Activated CD4-positive, alpha-beta T cell treated with anti-CD3 and anti-CD28 coated beads, Interleukin-2, amount 10 ng/mL, durations not matched to agents 7 days and 5 days (primary cell): ENCODE measurements at regions not wholly inside any gene's neighbourhood (a gene's known extent, or its start where the extent isn't known, plus 50 kb on each side); places are given as distances from the start of the nearest gene placed in this dataset.

Source experiments
- CTCF ChIA-PET: fragments of 350-600 bp; sonication (Branson Sonifier 250); formaldehyde crosslinking; loops from one replicate; lab custom pipeline; 2021; ENCODE audit warnings: antibody characterized with exemption; lab: Charles Lee
- POLR2A ChIA-PET: fragments of 350-600 bp; sonication (Branson Sonifier 250); formaldehyde crosslinking; loops from one replicate; lab custom pipeline; 2021; ENCODE audit warnings: antibody characterized with exemption; lab: Charles Lee
- DNase-seq: peaks from one replicate; pipeline ENCODE4 v3.0.0-alpha.2; 2020
- H3K27ac Mint-ChIP-seq: one replicate; pipeline ENCODE4 v1.8.0; 2021; ENCODE audit warnings: mild to moderate bottlenecking, moderate library complexity, mixed read lengths
- H3K27me3 Mint-ChIP-seq: one replicate; pipeline ENCODE4 v1.8.0; 2021; ENCODE audit warnings: mixed read lengths
- H3K36me3 Mint-ChIP-seq: one replicate; pipeline ENCODE4 v1.8.0; 2021; ENCODE audit warnings: low read depth, mixed read lengths
- H3K4me1 Mint-ChIP-seq: one replicate; pipeline ENCODE4 v1.8.0; 2021; ENCODE audit warnings: mixed read lengths
- H3K4me3 Mint-ChIP-seq: one replicate; pipeline ENCODE4 v1.8.0; 2021; ENCODE audit warnings: mild to moderate bottlenecking, moderate library complexity, mixed read lengths
- H3K9me3 Mint-ChIP-seq: one replicate; pipeline ENCODE4 v1.8.0; 2021; ENCODE audit warnings: mixed read lengths

DNA sequence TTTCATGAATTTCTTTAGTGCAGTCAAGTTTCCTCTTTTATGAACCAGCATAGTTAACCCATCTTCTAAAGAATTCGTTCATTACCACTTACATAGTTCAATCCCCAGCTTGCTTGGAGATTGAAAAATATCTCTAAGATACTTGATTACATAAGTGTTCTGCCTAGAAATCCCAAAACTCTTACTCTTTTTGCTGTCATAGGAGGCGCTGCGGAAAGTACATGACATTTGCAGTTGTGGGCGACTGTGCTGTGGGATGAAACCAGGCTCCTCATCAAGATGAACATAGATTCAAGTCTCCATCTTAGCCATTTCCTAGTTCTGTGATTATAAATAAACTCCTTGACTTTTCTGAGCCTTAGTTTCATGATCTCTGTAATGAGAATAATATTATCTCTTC is 107.1 kb upstream of the SORBS2 start:
- ChIA-PET CTCF (no interaction called here), POLR2A (no interaction called here)
- no peak overlapping the region for H3K27ac Mint-ChIP-seq
- no peak overlapping the region for H3K4me3 Mint-ChIP-seq
- H3K4me1 Mint-ChIP-seq = no peaks in the 10 kb centered on the region
- no peak for DNase-seq
- no peaks in the 10 kb centered on the region for H3K36me3 Mint-ChIP-seq
- no peaks in the 10 kb centered on the region for H3K27me3 Mint-ChIP-seq
- no peaks in the 10 kb centered on the region for H3K9me3 Mint-ChIP-seq

- H3K4me3 Mint-ChIP-seq = no peak overlapping the region
- CTCF ChIA-PET = no interaction called here
- DNase-seq = no peak
- no peaks in the 10 kb centered on the region for H3K27me3 Mint-ChIP-seq
- no peak overlapping the region for H3K27ac Mint-ChIP-seq
- POLR2A ChIA-PET = no interaction called here
- no peaks in the 10 kb centered on the region for H3K4me1 Mint-ChIP-seq
- no peaks in the 10 kb centered on the region for H3K36me3 Mint-ChIP-seq
- H3K9me3 Mint-ChIP-seq = no peaks in the 10 kb centered on the region
These were observed 108.2 kb upstream of the SORBS2 start for GRCh38 chr4:185920171-185920570.

GRCh38 chr4:185920691-185921260 is 108.8 kb upstream of the SORBS2 start:
- H3K9me3 Mint-ChIP-seq = no peaks in the 10 kb centered on the region
- no peak overlapping the region for H3K27ac Mint-ChIP-seq
- H3K4me1 Mint-ChIP-seq = no peaks in the 10 kb centered on the region
- ChIA-PET CTCF (no interaction called here), POLR2A (no interaction called here)
- no peaks in the 10 kb centered on the region for H3K36me3 Mint-ChIP-seq
- H3K27me3 Mint-ChIP-seq = no peaks in the 10 kb centered on the region
- H3K4me3 Mint-ChIP-seq = no peak overlapping the region
- DNase-seq = no peak

- Mint-ChIP-seq H3K4me3 (no peak overlapping the region), H3K9me3 (no peaks in the 10 kb centered on the region), H3K36me3 (no peaks in the 10 kb centered on the region), H3K27ac (no peak overlapping the region), H3K4me1 (no peaks in the 10 kb centered on the region), H3K27me3 (no peaks in the 10 kb centered on the region)
- DNase-seq = no peak
- ChIA-PET POLR2A (no interaction called here), CTCF (interaction anchor here (1.5 kb wide), 1 partner anchor 48 kb away, joined by 4 read pairs; no protein-coding TSS in a partner anchor)
These were observed 109.9 kb upstream of the SORBS2 start for GRCh38 chr4:185921583-185922555.

- no peaks in the 10 kb centered on the region for H3K36me3 Mint-ChIP-seq
These were observed 112.6 kb upstream of the SORBS2 start for GRCh38 chr4:185924458-185925044.

DNA sequence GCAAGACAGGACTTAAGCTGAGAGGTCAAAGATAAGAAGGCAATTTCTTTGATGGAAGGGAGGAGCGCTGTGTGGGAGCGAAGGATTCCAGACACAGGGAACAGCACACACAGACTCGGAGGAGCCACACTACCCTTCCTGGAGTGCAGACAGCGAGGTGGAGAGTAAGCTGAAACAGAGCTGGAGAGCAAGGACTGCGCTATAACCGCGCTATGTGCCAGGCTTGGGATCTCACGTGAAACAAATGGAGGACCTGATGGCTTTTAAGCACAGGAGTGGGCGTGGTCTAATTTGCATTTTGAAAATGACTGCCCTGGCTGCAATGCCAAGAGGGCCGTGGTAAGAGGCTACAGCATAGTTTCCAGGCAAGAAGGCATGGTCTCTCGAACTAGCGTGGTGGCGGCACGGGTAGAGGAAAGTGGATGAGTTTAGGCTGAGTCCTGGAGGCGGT is 113.9 kb upstream of the SORBS2 start:
- Mint-ChIP-seq H3K4me3 (no peak overlapping the region), H3K27ac (no peak overlapping the region), H3K27me3 (no peaks in the 10 kb centered on the region), H3K9me3 (no peaks in the 10 kb centered on the region), H3K4me1 (no peaks in the 10 kb centered on the region), H3K36me3 (no peaks in the 10 kb centered on the region)
- DNase-seq = no peak
- POLR2A ChIA-PET = no interaction called here
- CTCF ChIA-PET = no interaction called here

More at GRCh38 chr4:185924458-185925044, 112.6 kb upstream of the SORBS2 start:
- CTCF ChIA-PET = no interaction called here
- Mint-ChIP-seq H3K4me3 (no peak overlapping the region), H3K27me3 (no peaks in the 10 kb centered on the region), H3K4me1 (no peaks in the 10 kb centered on the region), H3K27ac (no peak overlapping the region), H3K9me3 (no peaks in the 10 kb centered on the region)
- POLR2A ChIA-PET = no interaction called here
- no peak for DNase-seq

DNA sequence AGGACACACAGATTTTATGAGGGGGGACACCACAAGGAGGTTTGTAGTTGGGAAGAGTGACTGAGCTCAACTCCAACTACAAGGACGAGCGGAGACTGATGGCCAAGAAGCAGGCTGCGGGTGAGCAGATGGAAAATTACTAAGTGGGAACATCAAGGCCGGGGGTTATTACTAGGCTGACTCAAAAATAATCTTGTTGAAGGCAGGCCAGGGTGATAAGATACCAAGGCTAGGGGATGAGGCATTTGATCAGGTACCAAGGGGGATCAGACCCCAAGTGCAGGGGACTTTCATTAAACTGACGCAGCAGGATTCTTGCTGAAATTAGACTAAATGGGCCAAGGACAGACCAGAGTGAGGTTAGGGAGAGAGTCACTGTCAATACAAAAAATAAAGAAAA is 119.4 kb upstream of the SORBS2 start:
- Mint-ChIP-seq H3K9me3 (no peaks in the 10 kb centered on the region), H3K27me3 (no peaks in the 10 kb centered on the region), H3K27ac (no peak overlapping the region), H3K4me1 (no peaks in the 10 kb centered on the region), H3K4me3 (no peak overlapping the region), H3K36me3 (no peaks in the 10 kb centered on the region)
- ChIA-PET CTCF (no interaction called here), POLR2A (no interaction called here)
- DNase-seq = no peak

- CTCF ChIA-PET = no interaction called here
- no peaks in the 10 kb centered on the region for H3K36me3 Mint-ChIP-seq
- no peak overlapping the region for H3K4me3 Mint-ChIP-seq
- POLR2A ChIA-PET = no interaction called here
- H3K27me3 Mint-ChIP-seq = peaks cover 3% of the 10 kb centered on the region
- no peaks in the 10 kb centered on the region for H3K9me3 Mint-ChIP-seq
- H3K27ac Mint-ChIP-seq = no peak overlapping the region
- no peak for DNase-seq
- no peaks in the 10 kb centered on the region for H3K4me1 Mint-ChIP-seq
These were observed 120.0 kb upstream of the SORBS2 start for GRCh38 chr4:185931986-185932385.

GRCh38 chr4:185932491-185932890 is 120.5 kb upstream of the SORBS2 start:
- CTCF ChIA-PET = no interaction called here
- Mint-ChIP-seq H3K27ac (no peak overlapping the region), H3K4me1 (no peaks in the 10 kb centered on the region), H3K27me3 (peaks cover 3% of the 10 kb centered on the region), H3K36me3 (no peaks in the 10 kb centered on the region), H3K4me3 (no peak overlapping the region), H3K9me3 (no peaks in the 10 kb centered on the region)
- DNase-seq = no peak
- POLR2A ChIA-PET = no interaction called here

GRCh38 chr4:185933078-185933581 is 121.1 kb upstream of the SORBS2 start:
- ChIA-PET POLR2A (no interaction called here), CTCF (no interaction called here)
- H3K4me3 Mint-ChIP-seq = no peak overlapping the region
- H3K36me3 Mint-ChIP-seq = no peaks in the 10 kb centered on the region
- no peaks in the 10 kb centered on the region for H3K9me3 Mint-ChIP-seq
- H3K27me3 Mint-ChIP-seq = peaks cover 3% of the 10 kb centered on the region
- no peaks in the 10 kb centered on the region for H3K4me1 Mint-ChIP-seq
- no peak for DNase-seq
- no peak overlapping the region for H3K27ac Mint-ChIP-seq

DNA sequence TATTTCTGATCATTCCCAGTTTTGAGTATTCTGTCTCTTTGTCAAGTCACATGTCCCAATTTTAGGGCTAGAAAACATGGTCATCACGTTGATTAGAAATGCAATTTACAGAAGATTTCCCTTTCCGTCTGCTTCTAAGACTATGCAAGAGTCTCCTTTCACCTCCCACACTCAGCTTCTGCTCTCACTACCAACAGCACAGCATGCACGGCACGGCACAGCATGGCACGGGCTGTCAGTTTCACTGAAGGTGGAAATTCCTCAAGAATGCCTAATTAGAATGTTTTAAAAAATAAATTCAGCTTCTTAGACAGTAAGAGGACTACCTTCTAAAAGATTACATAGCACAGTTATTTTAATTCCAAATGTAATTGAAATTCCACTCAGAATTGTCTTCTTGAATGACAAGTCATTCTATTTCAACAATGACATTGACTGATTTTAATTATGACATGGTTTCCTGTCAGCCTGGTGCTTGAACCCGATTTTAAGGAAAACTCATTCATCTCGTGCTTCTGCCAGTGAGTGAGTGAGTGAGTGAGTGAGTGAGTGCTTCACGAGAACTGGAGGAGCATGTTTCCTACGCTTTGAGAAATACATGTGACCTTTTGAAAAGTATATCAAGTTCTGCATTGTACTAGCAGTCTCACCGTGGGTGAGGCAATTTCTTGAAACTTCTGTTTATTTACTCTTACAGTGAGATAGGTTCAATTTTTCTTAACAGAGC is 124.8 kb upstream of the SORBS2 start:
- Mint-ChIP-seq H3K27me3 (peaks cover 3% of the 10 kb centered on the region), H3K4me1 (no peaks in the 10 kb centered on the region), H3K36me3 (no peaks in the 10 kb centered on the region), H3K4me3 (no peak overlapping the region), H3K9me3 (no peaks in the 10 kb centered on the region), H3K27ac (no peak overlapping the region)
- DNase-seq = no peak
- POLR2A ChIA-PET = no interaction called here
- CTCF ChIA-PET = no interaction called here

- Mint-ChIP-seq H3K9me3 (no peaks in the 10 kb centered on the region), H3K4me3 (no peak overlapping the region), H3K27me3 (peaks cover 3% of the 10 kb centered on the region), H3K36me3 (no peaks in the 10 kb centered on the region), H3K4me1 (no peaks in the 10 kb centered on the region), H3K27ac (no peak overlapping the region)
- DNase-seq = no peak
- CTCF ChIA-PET = no interaction called here
- POLR2A ChIA-PET = no interaction called here
These were observed 126.7 kb upstream of the SORBS2 start for GRCh38 chr4:185938654-185939053.
